ENCODE measurements at regions not wholly inside any gene's neighbourhood (a gene's known extent, or its start where the extent isn't known, plus 50 kb on each side); places are given as distances from the start of the nearest gene placed in this dataset.

- ATAC-seq (ENCODE audit: low read depth) (no peak), DNase-seq (ENCODE audit: low spot score) (no peak)
- Histone ChIP-seq H3K36me3 (ENCODE audit: low read depth) (no peaks in the 10 kb centered on the region), H3K9me3 (ENCODE audit: severe bottlenecking) (peaks cover 3% of the 10 kb centered on the region), H3K27me3 (ENCODE audit: insufficient read depth, poor library complexity, severe bottlenecking) (no peaks in the 10 kb centered on the region), H3K4me1 (ENCODE audit: insufficient read depth, poor library complexity, severe bottlenecking) (no peaks in the 10 kb centered on the region), H3K27ac (ENCODE audit: poor library complexity, severe bottlenecking) (no peak overlapping the region), H3K4me3 (ENCODE audit: severe bottlenecking) (no peak overlapping the region)
- TF ChIP-seq, protein P1, sequence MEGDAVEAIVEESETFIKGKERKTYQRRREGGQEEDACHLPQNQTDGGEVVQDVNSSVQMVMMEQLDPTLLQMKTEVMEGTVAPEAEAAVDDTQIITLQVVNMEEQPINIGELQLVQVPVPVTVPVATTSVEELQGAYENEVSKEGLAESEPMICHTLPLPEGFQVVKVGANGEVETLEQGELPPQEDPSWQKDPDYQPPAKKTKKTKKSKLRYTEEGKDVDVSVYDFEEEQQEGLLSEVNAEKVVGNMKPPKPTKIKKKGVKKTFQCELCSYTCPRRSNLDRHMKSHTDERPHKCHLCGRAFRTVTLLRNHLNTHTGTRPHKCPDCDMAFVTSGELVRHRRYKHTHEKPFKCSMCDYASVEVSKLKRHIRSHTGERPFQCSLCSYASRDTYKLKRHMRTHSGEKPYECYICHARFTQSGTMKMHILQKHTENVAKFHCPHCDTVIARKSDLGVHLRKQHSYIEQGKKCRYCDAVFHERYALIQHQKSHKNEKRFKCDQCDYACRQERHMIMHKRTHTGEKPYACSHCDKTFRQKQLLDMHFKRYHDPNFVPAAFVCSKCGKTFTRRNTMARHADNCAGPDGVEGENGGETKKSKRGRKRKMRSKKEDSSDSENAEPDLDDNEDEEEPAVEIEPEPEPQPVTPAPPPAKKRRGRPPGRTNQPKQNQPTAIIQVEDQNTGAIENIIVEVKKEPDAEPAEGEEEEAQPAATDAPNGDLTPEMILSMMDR (IDR thresholded peaks at IDR 0.05; ENCODE audit: poor library complexity, severe bottlenecking), result no peak
These were observed 683.9 kb upstream of the TMEM132C start for GRCh38 chr12:127583041-127583440.

DNA sequence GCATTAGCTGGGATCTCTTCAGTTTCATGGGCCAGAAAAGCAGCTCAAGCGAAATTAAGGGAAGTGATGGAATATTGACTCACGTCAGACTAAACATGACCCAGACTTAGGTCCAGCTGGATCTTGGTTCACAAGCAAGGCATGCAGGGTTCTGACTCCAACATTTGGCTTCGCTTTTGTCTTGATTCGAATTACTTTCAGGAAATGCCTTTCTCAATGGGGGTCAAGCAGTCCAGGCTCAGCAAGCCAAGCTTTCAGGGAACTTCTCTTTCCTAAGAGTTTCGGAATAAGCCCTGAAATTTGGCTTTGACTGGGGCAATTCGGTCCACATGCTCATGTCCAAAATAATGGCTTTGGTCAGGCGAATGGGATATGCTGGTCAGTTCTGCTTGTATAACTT lies 678.7 kb upstream of the TMEM132C start:
- ATAC-seq (ENCODE audit: low read depth) (peak; percentile 67), DNase-seq (ENCODE audit: low spot score) (no peak)
- H3K27me3 ChIP-seq (ENCODE audit: insufficient read depth, poor library complexity, severe bottlenecking), result no peaks in the 10 kb centered on the region
- no peaks in the 10 kb centered on the region for H3K36me3 ChIP-seq (ENCODE audit: low read depth)
- H3K4me1 ChIP-seq (ENCODE audit: insufficient read depth, poor library complexity, severe bottlenecking), result no peaks in the 10 kb centered on the region
- H3K9me3 ChIP-seq (ENCODE audit: severe bottlenecking), result no peaks in the 10 kb centered on the region
- no peak overlapping the region for H3K4me3 ChIP-seq (ENCODE audit: severe bottlenecking)
- peak overlapping the region; percentile 30 for H3K27ac ChIP-seq (ENCODE audit: poor library complexity, severe bottlenecking)
- TF ChIP-seq, protein P1 (IDR thresholded peaks at IDR 0.05; ENCODE audit: poor library complexity, severe bottlenecking), result no peak

GRCh38 chr12:127589541-127589940 lies 677.4 kb upstream of the TMEM132C start:
- Histone ChIP-seq H3K9me3 (ENCODE audit: severe bottlenecking) (no peaks in the 10 kb centered on the region), H3K27ac (ENCODE audit: poor library complexity, severe bottlenecking) (no peak overlapping the region), H3K36me3 (ENCODE audit: low read depth) (no peaks in the 10 kb centered on the region), H3K4me3 (ENCODE audit: severe bottlenecking) (no peak overlapping the region), H3K27me3 (ENCODE audit: insufficient read depth, poor library complexity, severe bottlenecking) (no peaks in the 10 kb centered on the region), H3K4me1 (ENCODE audit: insufficient read depth, poor library complexity, severe bottlenecking) (no peaks in the 10 kb centered on the region)
- TF ChIP-seq, protein P1 (IDR thresholded peaks at IDR 0.05; ENCODE audit: poor library complexity, severe bottlenecking), result no peak
- ATAC-seq (ENCODE audit: low read depth), result no peak
- no peak for DNase-seq (ENCODE audit: low spot score)

DNA sequence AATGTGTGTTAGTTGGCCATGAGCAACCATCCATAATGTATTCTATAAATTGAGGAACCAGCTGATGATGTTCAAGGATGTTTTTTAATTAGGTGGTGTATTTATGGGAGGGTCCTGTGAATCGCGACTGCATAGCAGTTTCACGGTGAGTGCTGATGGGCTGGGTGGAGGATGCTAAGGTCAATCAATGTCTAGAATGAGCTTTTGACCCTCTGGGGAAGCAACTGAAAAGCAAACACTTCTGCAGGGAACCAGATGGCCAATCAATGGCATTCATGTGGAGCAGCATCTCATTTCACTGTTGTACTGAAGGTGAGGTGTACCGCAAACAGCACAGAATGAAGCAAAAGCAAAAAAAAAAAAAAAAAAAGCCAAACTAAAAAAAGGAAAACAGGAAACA lies 676.1 kb upstream of the TMEM132C start:
- TF ChIP-seq, protein P1 (IDR thresholded peaks at IDR 0.05; ENCODE audit: poor library complexity, severe bottlenecking), result no peak
- ATAC-seq (ENCODE audit: low read depth), result no peak
- no peak for DNase-seq (ENCODE audit: low spot score)
- H3K36me3 ChIP-seq (ENCODE audit: low read depth), result no peaks in the 10 kb centered on the region
- H3K4me1 ChIP-seq (ENCODE audit: insufficient read depth, poor library complexity, severe bottlenecking), result no peaks in the 10 kb centered on the region
- H3K9me3 ChIP-seq (ENCODE audit: severe bottlenecking), result no peaks in the 10 kb centered on the region
- no peaks in the 10 kb centered on the region for H3K27me3 ChIP-seq (ENCODE audit: insufficient read depth, poor library complexity, severe bottlenecking)
- no peak overlapping the region for H3K27ac ChIP-seq (ENCODE audit: poor library complexity, severe bottlenecking)
- no peak overlapping the region for H3K4me3 ChIP-seq (ENCODE audit: severe bottlenecking)

DNA sequence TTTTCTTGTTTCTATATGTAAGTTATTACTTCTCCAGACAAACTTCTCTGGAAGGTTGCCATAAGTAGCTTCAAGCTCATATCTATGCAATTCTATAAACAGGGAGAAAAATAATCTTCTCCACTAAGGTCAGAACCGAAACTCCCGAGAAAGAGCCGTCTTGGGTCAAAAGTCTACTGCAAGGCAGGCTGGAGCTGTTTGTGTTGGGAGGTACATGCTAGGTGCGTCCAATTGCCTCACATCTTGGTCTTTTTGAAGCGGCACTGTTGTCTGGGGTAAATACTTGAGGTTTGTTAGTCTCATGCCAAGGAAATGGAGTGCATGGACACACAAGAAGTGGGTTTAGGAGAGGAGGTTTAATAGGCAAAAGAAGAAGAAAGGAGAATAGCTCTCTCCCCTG lies 674.7 kb upstream of the TMEM132C start:
- Histone ChIP-seq H3K27ac (ENCODE audit: poor library complexity, severe bottlenecking) (no peak overlapping the region), H3K4me1 (ENCODE audit: insufficient read depth, poor library complexity, severe bottlenecking) (no peaks in the 10 kb centered on the region), H3K36me3 (ENCODE audit: low read depth) (no peaks in the 10 kb centered on the region), H3K27me3 (ENCODE audit: insufficient read depth, poor library complexity, severe bottlenecking) (no peaks in the 10 kb centered on the region), H3K9me3 (ENCODE audit: severe bottlenecking) (no peaks in the 10 kb centered on the region), H3K4me3 (ENCODE audit: severe bottlenecking) (no peak overlapping the region)
- DNase-seq (ENCODE audit: low spot score), result no peak
- TF ChIP-seq, protein P1 (IDR thresholded peaks at IDR 0.05; ENCODE audit: poor library complexity, severe bottlenecking), result no peak
- no peak for ATAC-seq (ENCODE audit: low read depth)
